Right hindlimb (tissue), 1 donor: ENCODE measurements at regions not wholly inside any gene's neighbourhood (a gene's known extent, or its start where the extent isn't known, plus 50 kb on each side); places are given as distances from the start of the nearest gene placed in this dataset.

Source experiments
- DNase-seq: peaks from one replicate; pipeline ENCODE4 v3.0.0-alpha.2; 2018

DNA sequence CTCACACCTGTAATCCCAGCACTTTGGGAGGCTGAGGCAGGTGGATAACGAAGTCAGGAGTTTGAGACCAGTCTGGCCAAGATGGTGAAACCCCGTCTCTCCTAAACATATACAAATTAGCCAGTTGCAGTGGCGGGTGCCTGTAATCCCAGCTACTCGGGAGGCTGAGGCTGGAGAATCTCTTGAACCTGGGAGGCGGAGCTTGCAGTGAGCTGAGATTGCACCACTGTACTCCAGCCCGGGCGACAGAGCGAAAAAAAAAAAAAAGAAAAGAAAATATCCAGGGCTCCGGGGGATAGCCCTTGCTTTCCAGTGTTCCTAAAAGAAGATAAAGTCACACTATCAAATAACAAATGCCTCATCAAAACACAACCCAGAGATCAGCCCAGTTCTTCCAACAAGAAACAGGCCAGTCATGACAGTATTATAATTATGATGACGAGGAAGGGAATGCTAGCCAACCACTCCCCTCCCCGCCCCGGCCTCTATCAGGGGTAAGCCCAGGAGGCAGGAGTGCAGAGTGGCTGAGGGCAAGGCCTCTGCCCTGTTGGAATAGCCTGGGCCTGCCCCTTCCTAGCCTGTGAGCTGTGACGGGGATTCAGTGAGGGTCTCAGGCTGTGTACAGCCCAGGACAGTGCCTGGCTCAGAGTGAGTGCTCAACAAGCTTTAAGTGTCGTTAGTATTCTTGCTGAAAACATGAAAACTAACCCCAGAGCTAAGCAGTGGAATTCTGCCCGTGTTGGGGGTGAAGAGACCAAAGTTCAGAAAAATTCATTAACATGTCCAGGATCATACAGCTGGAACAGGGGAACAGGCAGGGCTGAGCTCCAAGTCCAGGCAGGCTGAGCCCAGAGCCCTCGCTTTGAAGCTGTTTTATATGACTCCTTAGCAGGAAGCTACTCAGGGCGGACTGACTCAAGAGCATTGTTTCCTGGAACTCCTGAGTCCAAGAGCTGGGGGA is 54.3 kb downstream of the FAM241B start:
- DNase-seq, result peak; percentile 88

GRCh38 chr10:69684981-69685353 is 54.9 kb downstream of the FAM241B start:
- DNase-seq, result no peak

GRCh38 chr10:69685426-69685801 is 55.4 kb downstream of the FAM241B start:
- no peak for DNase-seq

DNA sequence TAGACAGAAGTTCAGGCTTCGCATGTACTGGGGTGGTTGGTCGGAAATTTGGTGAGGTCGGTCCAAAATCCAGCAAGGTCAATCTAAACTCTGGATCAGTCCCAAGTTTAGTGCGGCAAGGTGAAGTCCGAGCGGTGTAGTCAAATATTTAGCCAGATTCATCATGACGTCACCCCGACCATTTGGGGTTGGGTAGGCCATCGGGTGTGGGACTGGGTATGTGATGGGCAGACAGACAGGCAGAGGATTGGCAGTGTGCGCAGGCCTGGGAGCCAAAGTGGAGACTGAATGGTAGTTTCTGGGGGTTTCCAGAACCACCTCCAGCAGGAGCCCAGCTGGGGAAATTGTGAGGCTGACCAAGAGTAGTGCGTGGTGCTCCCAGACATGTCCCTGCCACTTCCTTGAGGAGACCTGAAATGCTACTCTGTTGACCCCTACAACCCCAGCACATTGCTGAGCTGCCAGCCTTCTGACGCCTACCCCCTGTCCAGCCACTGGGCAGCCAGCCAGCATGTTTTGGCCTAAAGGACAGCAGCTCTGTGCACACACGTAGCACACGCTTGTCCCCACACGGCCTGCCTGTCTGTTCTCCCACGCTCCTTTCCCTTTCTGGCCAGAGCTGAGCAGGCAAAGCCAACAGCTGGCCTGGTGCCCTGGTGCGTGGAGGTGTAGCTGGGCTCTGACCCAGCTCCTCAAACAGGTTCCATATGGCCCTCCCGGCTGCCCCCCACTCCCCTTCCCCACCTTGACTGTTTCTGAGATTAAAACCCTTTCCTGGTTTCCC is 55.9 kb downstream of the FAM241B start:
- DNase-seq, result peak; percentile 87

DNA sequence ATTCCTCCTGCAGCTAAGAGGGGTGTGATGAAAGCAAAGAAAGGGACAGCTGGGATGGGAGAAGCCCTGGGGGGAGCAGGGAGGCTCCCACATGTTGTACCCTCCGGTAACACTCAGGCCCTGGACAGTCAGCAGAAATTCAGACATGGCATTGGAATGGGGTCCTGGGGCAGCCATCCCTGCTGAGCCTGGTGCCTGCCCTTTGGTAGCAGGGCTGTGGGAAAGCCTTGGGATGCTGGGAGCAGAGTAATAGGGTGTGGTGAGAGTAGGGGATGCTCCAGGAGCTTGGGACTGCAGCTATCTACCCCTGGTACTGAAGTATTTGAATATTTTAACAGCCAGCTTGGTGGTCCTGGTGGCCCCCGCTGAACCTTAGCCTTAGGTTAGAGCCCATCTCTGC is 56.8 kb downstream of the FAM241B start:
- no peak for DNase-seq

DNA sequence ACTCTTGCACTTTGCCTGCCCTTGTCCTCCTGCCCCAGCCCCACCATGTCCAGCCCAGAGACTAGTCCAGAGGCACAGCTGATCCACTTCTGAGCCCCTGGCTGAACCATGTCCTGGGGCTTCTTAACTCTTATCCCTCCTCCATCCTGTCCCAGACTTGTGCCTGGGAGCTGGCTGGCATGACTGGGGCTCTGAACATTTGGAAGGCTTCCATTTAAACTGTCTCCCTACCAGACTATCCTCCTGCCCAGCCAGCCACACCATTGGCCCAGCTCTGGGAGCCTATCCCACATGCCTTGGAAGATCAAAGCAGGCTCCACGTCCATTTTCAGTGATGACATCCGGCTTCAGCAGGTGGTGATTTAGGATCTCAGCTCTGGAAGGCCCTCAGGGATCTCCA is 57.4 kb downstream of the FAM241B start:
- no peak for DNase-seq

GRCh38 chr10:69692267-69692666 is 62.2 kb downstream of the FAM241B start:
- no peak for DNase-seq

- DNase-seq, result no peak
Observed at GRCh38 chr10:69692891-69693290, 62.8 kb downstream of the FAM241B start.

GRCh38 chr10:69693886-69694285 is 63.8 kb downstream of the FAM241B start:
- DNase-seq, result no peak

- no peak for DNase-seq
Observed at GRCh38 chr10:69696073-69696731, 66.2 kb downstream of the FAM241B start.

- no peak for DNase-seq
Observed at GRCh38 chr10:69697006-69697405, 67.0 kb downstream of the FAM241B start.

GRCh38 chr10:69703256-69703655 is 73.2 kb downstream of the FAM241B start:
- DNase-seq, result no peak

- DNase-seq, result no peak
Observed at GRCh38 chr10:69703766-69704630, 74.0 kb downstream of the FAM241B start.

DNA sequence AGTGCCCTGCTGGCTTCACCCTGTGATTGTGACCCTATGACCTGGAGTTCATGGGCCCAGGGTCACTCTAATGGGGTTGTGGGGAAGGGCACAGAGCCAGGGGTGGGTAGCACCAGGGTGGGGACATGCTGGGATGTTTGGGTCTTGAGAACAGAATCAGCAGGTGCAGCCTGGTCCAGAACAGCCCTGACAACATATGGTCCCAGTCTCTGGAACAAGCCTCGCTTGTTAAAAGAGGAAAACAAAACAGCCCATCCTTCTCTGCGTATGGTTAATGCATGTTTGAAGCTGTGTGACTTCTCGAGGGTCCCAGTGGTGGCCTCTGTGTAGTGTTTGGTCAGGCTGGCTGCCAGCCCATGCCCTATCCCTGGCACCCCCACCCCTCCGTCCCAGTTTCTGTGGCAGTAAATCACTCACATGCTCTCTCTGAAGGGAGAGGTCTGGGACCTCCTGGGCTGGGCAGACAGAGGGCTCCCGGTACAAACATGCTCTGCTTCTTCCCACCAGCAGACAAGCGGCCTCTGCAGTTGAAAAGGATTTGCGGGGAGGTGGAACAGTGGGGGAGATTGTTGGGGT is 79.4 kb downstream of the FAM241B start:
- no peak for DNase-seq

DNA sequence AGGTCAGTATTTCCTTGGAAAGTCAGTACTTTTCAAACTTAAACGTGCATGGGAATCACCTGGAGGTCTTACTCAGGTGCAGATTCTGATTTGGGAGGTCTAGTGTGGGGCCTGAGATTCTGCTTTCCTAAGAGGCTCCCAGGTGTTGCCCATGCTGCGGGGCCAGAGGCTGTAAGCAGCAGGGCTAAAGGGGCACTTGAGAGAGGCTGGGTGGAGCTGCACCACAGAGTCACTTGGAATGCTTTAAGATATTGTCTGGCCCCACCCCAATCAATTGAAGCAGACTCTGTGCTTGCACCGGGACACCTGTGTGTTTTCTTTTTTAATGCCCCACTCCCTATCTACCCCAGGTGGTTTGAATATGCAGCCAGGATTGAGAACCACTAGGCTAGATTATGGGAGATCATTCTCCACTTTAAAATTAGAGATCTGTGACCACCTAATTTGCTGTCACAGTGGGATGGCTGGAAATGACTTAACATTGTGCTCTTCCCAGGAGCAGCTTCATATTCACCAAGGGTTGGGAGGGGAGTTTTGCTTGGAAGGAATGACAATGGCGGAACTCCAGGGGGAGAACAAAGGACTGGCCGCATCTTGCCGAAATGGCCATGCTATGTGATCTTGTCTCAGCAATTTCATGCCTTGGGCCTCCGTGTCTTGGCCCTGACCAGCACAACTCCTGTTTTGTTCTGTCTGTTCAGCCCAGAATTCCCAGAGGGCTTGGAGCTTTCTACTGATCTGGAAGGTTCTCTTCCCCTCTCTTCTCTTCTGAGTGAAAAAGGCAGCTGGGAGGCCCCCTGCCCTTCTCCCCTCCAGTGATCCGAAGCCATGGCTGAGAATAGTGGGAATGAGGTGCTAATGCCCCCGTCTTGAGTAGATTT is 80.2 kb downstream of the FAM241B start:
- peak; percentile 50 for DNase-seq

GRCh38 chr10:69712342-69712741 is 82.3 kb downstream of the FAM241B start:
- DNase-seq, result no peak

GRCh38 chr10:69714572-69714971 is 84.5 kb downstream of the FAM241B start:
- DNase-seq, result no peak

GRCh38 chr10:69715156-69715898 is 85.3 kb downstream of the FAM241B start:
- DNase-seq, result no peak

- no peak for DNase-seq
Observed at GRCh38 chr10:69715899-69716606, 85.7 kb upstream of the COL13A1 start.
